CD4-positive, alpha-beta T cell (primary cell): ENCODE measurements at regions not wholly inside any gene's neighbourhood (a gene's known extent, or its start where the extent isn't known, plus 50 kb on each side); places are given as distances from the start of the nearest gene placed in this dataset.

Source experiments
- ATAC-seq: fragments of 200-7000 bp; cut with Tn5 transposase; one replicate; pipeline ENCODE4 v1.10.0; 2022; ENCODE audit warnings: mild to moderate bottlenecking; ENCODE audit not compliant: poor library complexity
- CTCF ChIA-PET: fragments of 350-600 bp; sonication (Branson Sonifier 250); formaldehyde crosslinking; loops from one replicate; lab custom pipeline; 2021; ENCODE audit warnings: antibody characterized with exemption, inconsistent platforms; lab: Charles Lee
- POLR2A ChIA-PET: fragments of 350-600 bp; sonication (Branson Sonifier 250); formaldehyde crosslinking; loops from one replicate; lab custom pipeline; 2021; ENCODE audit warnings: antibody characterized with exemption, inconsistent platforms; lab: Charles Lee
- DNase-seq, 14 experiments: peaks; one replicate each; pipeline ENCODE4 v3.0.0-alpha.2; 2013 to 2020; ENCODE audit warnings: mixed read lengths in 2 of 14
- H3K27ac ChIP-seq, 2 donors: one replicate each; pipeline versions ENCODE4 v1.5.1 to v1.7.0; 2013; ENCODE audit warnings: low read length in 2 of 2, low read depth in 1 of 2, mild to moderate bottlenecking in 1 of 2
- H3K27me3 ChIP-seq, 2 experiments: 1 replicate in 1 of 2; 2 replicates in 1 of 2; pipeline versions ENCODE4 v1.6.1 to v1.7.0; 2013; ENCODE audit warnings: low read length in 2 of 2, control low read depth in 1 of 2, mild to moderate bottlenecking in 1 of 2, moderate library complexity in 1 of 2; ENCODE audit not compliant: insufficient read depth in 2 of 2, control insufficient read depth in 1 of 2
- H3K36me3 ChIP-seq: one replicate; pipeline ENCODE4 v1.6.1; 2013; ENCODE audit warnings: low read length, control low read depth; ENCODE audit not compliant: insufficient read depth
- H3K4me1 ChIP-seq: one replicate; pipeline ENCODE4 v1.6.1; 2013; ENCODE audit warnings: low read length, control low read depth; ENCODE audit not compliant: insufficient read depth
- H3K4me3 ChIP-seq: one replicate; pipeline ENCODE4 v1.5.1; 2013; ENCODE audit warnings: mild to moderate bottlenecking, low read length, moderate library complexity
- H3K9me3 ChIP-seq, 2 experiments: 1 replicate in 1 of 2; 2 replicates in 1 of 2; pipeline versions ENCODE4 v1.6.1 to v1.7.0; 2013; ENCODE audit warnings: low read length in 2 of 2, mild to moderate bottlenecking in 2 of 2, control low read depth in 1 of 2, moderate library complexity in 1 of 2; ENCODE audit not compliant: control insufficient read depth in 1 of 2, insufficient read depth in 1 of 2
- H3K27ac Mint-ChIP-seq: one replicate; pipeline ENCODE4 v1.8.0; 2020; ENCODE audit warnings: mixed read lengths
- H3K27me3 Mint-ChIP-seq: one replicate; pipeline ENCODE4 v1.8.0; 2021; ENCODE audit warnings: mixed read lengths
- H3K36me3 Mint-ChIP-seq: one replicate; pipeline ENCODE4 v1.8.0; 2021; ENCODE audit warnings: low read depth, mixed read lengths
- H3K4me1 Mint-ChIP-seq: one replicate; pipeline ENCODE4 v1.8.0; 2021; ENCODE audit warnings: low read depth, mixed read lengths
- H3K4me3 Mint-ChIP-seq: one replicate; pipeline ENCODE4 v1.8.0; 2020; ENCODE audit warnings: mild to moderate bottlenecking, mixed read lengths
- H3K9me3 Mint-ChIP-seq: one replicate; pipeline ENCODE4 v1.8.0; 2020; ENCODE audit warnings: mixed read lengths
- intact Hi-C, 2 experiments: fragments of 100-400 bp; cut with DNase I in 1 of 2; cut with micrococcal nuclease in 1 of 2; formaldehyde crosslinking; loops; one replicate each; pipeline versions ENCODE4 v1.15.1 to v1.9.0; 2023 to 2025; cut with DNase I, micrococcal nuclease
- TF ChIP-seq, protein P1 (sequence below): fragments of 200-600 bp; IDR thresholded peaks from one replicate; pipeline ENCODE4 v1.8.0; 2022; ENCODE audit warnings: antibody characterized with exemption, mild to moderate bottlenecking

DNA sequence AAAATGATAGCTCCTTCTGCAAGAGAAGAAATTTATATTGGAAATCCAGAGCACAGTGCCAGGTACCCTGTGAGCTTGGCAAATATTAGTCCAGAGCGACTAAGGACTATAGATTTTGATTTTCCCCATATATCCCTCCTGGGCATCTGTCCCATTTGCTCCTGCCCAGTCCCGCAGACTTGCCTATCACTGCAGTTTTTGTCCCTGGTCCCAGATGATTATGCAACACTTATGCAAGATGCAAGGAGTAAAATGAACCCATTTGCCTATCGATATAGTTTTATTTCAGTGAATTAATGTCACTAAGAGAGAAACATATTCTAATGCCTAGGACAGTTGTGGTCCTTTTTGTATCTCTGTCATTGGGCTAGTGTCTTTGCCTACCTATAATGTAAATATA is 215.9 kb upstream of the BMP4 start:
- H3K4me3 ChIP-seq: no peak overlapping the region
- H3K27me3 Mint-ChIP-seq: peaks cover 48% of the 10 kb centered on the region
- H3K9me3 Mint-ChIP-seq: no peaks in the 10 kb centered on the region
- no peaks in the 10 kb centered on the region for H3K4me1 ChIP-seq
- intact Hi-C loops: loop anchor here (5.0 kb wide), 3 partner anchors 240 to 1350 kb away; no protein-coding TSS in a partner anchor
- H3K27ac ChIP-seq: no peak overlapping the region
- no peaks in the 10 kb centered on the region for H3K36me3 ChIP-seq
- ATAC-seq (no peak), DNase-seq (no peak)
- no peaks in the 10 kb centered on the region for H3K36me3 Mint-ChIP-seq
- no peak overlapping the region for H3K27ac Mint-ChIP-seq
- peaks cover 4% of the 10 kb centered on the region for H3K4me1 Mint-ChIP-seq
- no peaks in the 10 kb centered on the region for H3K9me3 ChIP-seq
- ChIA-PET CTCF (no interaction called here), POLR2A (no interaction called here)
- H3K27me3 ChIP-seq: peaks cover 0 to 5% of the 10 kb centered on the region in 2 experiments
- no peak overlapping the region for H3K4me3 Mint-ChIP-seq
- TF ChIP-seq, protein P1, sequence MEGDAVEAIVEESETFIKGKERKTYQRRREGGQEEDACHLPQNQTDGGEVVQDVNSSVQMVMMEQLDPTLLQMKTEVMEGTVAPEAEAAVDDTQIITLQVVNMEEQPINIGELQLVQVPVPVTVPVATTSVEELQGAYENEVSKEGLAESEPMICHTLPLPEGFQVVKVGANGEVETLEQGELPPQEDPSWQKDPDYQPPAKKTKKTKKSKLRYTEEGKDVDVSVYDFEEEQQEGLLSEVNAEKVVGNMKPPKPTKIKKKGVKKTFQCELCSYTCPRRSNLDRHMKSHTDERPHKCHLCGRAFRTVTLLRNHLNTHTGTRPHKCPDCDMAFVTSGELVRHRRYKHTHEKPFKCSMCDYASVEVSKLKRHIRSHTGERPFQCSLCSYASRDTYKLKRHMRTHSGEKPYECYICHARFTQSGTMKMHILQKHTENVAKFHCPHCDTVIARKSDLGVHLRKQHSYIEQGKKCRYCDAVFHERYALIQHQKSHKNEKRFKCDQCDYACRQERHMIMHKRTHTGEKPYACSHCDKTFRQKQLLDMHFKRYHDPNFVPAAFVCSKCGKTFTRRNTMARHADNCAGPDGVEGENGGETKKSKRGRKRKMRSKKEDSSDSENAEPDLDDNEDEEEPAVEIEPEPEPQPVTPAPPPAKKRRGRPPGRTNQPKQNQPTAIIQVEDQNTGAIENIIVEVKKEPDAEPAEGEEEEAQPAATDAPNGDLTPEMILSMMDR: no peak

DNA sequence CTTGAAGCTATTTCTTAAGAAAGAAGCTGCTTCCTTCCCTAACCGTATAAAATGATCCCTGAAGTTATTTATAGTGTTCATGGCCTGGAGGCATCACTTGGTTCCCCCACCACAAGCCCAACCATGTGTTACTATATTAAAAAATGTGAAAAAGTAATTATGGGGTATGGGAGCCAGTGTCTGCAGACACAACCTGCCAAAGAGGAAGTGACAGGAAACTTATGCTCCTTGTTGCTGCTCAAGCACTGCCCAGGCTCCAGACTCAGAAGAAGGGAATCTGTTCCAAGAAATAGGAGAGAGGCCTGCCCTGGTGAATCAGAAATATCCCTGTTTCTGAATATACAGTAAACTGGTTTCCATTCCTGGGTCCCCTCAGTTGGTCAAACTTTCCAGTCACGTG is 217.2 kb upstream of the BMP4 start:
- ATAC-seq (no peak), DNase-seq (no peak)
- Histone ChIP-seq H3K4me3 (no peak overlapping the region), H3K4me1 (no peaks in the 10 kb centered on the region), H3K9me3 (no peaks in the 10 kb centered on the region), H3K27me3 (peaks cover 0 to 15% of the 10 kb centered on the region in 2 experiments), H3K27ac (no peak overlapping the region), H3K36me3 (no peaks in the 10 kb centered on the region)
- no peak overlapping the region for H3K4me3 Mint-ChIP-seq
- H3K36me3 Mint-ChIP-seq: no peaks in the 10 kb centered on the region
- no peaks in the 10 kb centered on the region for H3K9me3 Mint-ChIP-seq
- POLR2A ChIA-PET: no interaction called here
- H3K27ac Mint-ChIP-seq: no peak overlapping the region
- H3K4me1 Mint-ChIP-seq: peaks cover 4% of the 10 kb centered on the region
- peaks cover 58% of the 10 kb centered on the region for H3K27me3 Mint-ChIP-seq
- intact Hi-C loops: loop anchor here (5.0 kb wide), 3 partner anchors 242 to 1352 kb away; no protein-coding TSS in a partner anchor
- CTCF ChIA-PET: no interaction called here
- TF ChIP-seq, protein P1: no peak

DNA sequence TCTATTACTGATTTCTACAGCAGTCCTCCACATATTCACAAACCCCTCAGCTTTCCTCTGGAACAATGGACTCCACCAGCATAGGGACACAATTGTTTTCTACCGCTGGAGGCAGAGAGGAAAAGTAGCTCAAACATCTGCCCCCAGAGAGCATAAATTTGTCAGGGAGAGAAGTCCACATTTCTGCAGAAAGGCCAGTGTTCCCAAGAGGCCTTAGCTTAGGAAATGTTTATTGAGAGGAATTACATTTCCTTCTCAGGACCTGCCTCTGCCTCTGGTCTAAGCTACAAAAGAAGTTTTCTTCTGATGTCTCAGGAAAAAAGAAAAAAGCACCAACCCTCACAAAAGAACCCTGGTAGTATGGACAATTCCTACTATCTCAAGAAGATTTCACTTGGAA is 217.8 kb upstream of the BMP4 start:
- Mint-ChIP-seq H3K9me3 (no peaks in the 10 kb centered on the region), H3K4me3 (no peak overlapping the region), H3K27ac (no peak overlapping the region), H3K36me3 (no peaks in the 10 kb centered on the region), H3K27me3 (peaks cover 65% of the 10 kb centered on the region), H3K4me1 (peaks cover 4% of the 10 kb centered on the region)
- intact Hi-C loops: loop anchor here (5.0 kb wide), 3 partner anchors 242 to 1352 kb away; no protein-coding TSS in a partner anchor
- TF ChIP-seq, protein P1: no peak
- CTCF ChIA-PET: no interaction called here
- Histone ChIP-seq H3K36me3 (no peaks in the 10 kb centered on the region), H3K9me3 (no peaks in the 10 kb centered on the region), H3K4me1 (no peaks in the 10 kb centered on the region), H3K27me3 (peaks cover 0 to 15% of the 10 kb centered on the region in 2 experiments), H3K4me3 (no peak overlapping the region), H3K27ac (no peak overlapping the region)
- POLR2A ChIA-PET: no interaction called here
- ATAC-seq (no peak), DNase-seq (no peak)
